ENCODE measurements at regions not wholly inside any gene's neighbourhood (a gene's known extent, or its start where the extent isn't known, plus 50 kb on each side); places are given as distances from the start of the nearest gene placed in this dataset.
A peak's percentile ranks its signal among the peaks of the same experiment; 100 is the strongest.
"Not testable (repeated sequence)": the region's sequence is repeated elsewhere in the genome, so short reads cannot be mapped to it uniquely, and the experiment has no call there.

GRCh38 chr16:56011808-56012481 lies 136.8 kb upstream of the CES5A start:
- DNase-seq: no peak

- DNase-seq: no peak
These were observed 130.8 kb upstream of the CES5A start for GRCh38 chr16:56005958-56006357.

- no peak for DNase-seq
These were observed 124.5 kb upstream of the CES5A start for GRCh38 chr16:55999683-56000082.

- DNase-seq: no peak
These were observed 117.9 kb upstream of the CES5A start for GRCh38 chr16:55993088-55993487.

- DNase-seq: no peak
These were observed 117.4 kb upstream of the CES5A start for GRCh38 chr16:55992551-55992950.

GRCh38 chr16:55991843-55992242 lies 116.7 kb upstream of the CES5A start:
- DNase-seq: no peak

GRCh38 chr16:55989569-55989907 lies 114.4 kb upstream of the CES5A start:
- DNase-seq: no peak

- DNase-seq: not testable (repeated sequence)
These were observed 113.8 kb upstream of the CES5A start for GRCh38 chr16:55988850-55989568.

GRCh38 chr16:55988013-55988412 lies 112.8 kb upstream of the CES5A start:
- DNase-seq: no peak

GRCh38 chr16:55982597-55982996 lies 107.4 kb upstream of the CES5A start:
- DNase-seq: no peak

- no peak for DNase-seq
These were observed 106.4 kb upstream of the CES5A start for GRCh38 chr16:55981557-55981956.

GRCh38 chr16:55976815-55977214 lies 101.6 kb upstream of the CES5A start:
- no peak for DNase-seq

- no peak for DNase-seq
These were observed 96.3 kb upstream of the CES5A start for GRCh38 chr16:55971447-55971846.

- DNase-seq: no peak
These were observed 93.0 kb upstream of the CES5A start for GRCh38 chr16:55968221-55968620.

GRCh38 chr16:55964923-55965475 lies 89.8 kb upstream of the CES5A start:
- no peak for DNase-seq

- DNase-seq: no peak
These were observed 80.7 kb upstream of the CES5A start for GRCh38 chr16:55955845-55956244.

GRCh38 chr16:55955424-55955823 lies 80.3 kb upstream of the CES5A start:
- no peak for DNase-seq

GRCh38 chr16:55954906-55955305 lies 79.7 kb upstream of the CES5A start:
- DNase-seq: no peak

- no peak for DNase-seq
These were observed 74.3 kb upstream of the CES5A start for GRCh38 chr16:55949518-55949917.

- DNase-seq: no peak
These were observed 73.1 kb upstream of the CES5A start for GRCh38 chr16:55948230-55948629.

GRCh38 chr16:55947366-55947765 lies 72.2 kb upstream of the CES5A start:
- DNase-seq: no peak

- DNase-seq: peak; percentile 8
These were observed 69.2 kb upstream of the CES5A start for GRCh38 chr16:55944377-55944802.

- no peak for DNase-seq
These were observed 68.1 kb upstream of the CES5A start for GRCh38 chr16:55943267-55943666.

- no peak for DNase-seq
These were observed 67.6 kb upstream of the CES5A start for GRCh38 chr16:55942821-55943220.

GRCh38 chr16:55941552-55941951 lies 66.4 kb upstream of the CES5A start:
- no peak for DNase-seq

Measured in NCI-H146 (cell line).